ENCODE measurements at regions not wholly inside any gene's neighbourhood (a gene's known extent, or its start where the extent isn't known, plus 50 kb on each side); places are given as distances from the start of the nearest gene placed in this dataset.

DNA sequence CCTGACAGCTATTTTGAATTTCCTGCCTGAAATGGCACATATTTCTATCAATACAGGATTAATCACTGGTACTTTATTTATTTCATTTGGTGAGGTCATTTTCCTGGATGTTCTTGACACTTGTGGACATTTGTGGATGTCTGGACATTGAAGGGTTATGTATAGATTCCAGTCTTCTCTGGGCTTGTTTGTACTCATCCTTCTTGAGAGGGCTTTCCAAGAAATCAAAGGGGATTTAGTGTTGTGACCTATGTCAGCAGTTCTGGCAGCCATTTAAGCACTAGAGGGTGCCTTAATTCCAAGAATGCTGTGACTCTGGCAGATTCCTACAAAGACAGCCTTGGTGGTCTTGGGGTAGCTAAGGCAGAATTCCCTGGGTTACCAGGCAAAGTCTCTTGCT, 259.7 kb downstream of the CSNK1G3 start:
- TF ChIP-seq POLR2AphosphoS5 (IDR thresholded peaks at IDR 0.05) (no peak), EP300 (IDR thresholded peaks at IDR 0.05) (no peak)
- TF ChIP-seq, protein P1, sequence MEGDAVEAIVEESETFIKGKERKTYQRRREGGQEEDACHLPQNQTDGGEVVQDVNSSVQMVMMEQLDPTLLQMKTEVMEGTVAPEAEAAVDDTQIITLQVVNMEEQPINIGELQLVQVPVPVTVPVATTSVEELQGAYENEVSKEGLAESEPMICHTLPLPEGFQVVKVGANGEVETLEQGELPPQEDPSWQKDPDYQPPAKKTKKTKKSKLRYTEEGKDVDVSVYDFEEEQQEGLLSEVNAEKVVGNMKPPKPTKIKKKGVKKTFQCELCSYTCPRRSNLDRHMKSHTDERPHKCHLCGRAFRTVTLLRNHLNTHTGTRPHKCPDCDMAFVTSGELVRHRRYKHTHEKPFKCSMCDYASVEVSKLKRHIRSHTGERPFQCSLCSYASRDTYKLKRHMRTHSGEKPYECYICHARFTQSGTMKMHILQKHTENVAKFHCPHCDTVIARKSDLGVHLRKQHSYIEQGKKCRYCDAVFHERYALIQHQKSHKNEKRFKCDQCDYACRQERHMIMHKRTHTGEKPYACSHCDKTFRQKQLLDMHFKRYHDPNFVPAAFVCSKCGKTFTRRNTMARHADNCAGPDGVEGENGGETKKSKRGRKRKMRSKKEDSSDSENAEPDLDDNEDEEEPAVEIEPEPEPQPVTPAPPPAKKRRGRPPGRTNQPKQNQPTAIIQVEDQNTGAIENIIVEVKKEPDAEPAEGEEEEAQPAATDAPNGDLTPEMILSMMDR (IDR thresholded peaks at IDR 0.05), result no peak
